HCT116 (cell line): ENCODE measurements at regions not wholly inside any gene's neighbourhood (a gene's known extent, or its start where the extent isn't known, plus 50 kb on each side); places are given as distances from the start of the nearest gene placed in this dataset.

Source experiments
- ATAC-seq: fragments of 200-7000 bp; cut with Tn5 transposase; 2 replicates; pipeline ENCODE4 v1.9.1; 2020; ENCODE audit warnings: mild to moderate bottlenecking, moderate library complexity
- BruUV-seq: library from RNA; stranded (reverse); fragments of 400-500 nt; replicated peaks from 2 replicates; lab custom pipeline; 2021; lab: Mats Ljungman, UMichigan
- CTCF ChIA-PET: fragments of 300-600 bp; sonication (Branson Sonifier 250); formaldehyde crosslinking; loops from one replicate; lab custom pipeline; 2021; ENCODE audit warnings: antibody characterized with exemption; lab: Charles Lee
- POLR2A ChIA-PET: fragments of 300-600, 350-600 bp; sonication (Branson Sonifier 250); formaldehyde crosslinking; loops from one replicate; lab custom pipeline; 2021; ENCODE audit warnings: antibody characterized with exemption; lab: Charles Lee
- RAD21 ChIA-PET, 2 experiments: fragments of 300-600 bp; sonication (Branson Sonifier 250); formaldehyde crosslinking; loops; one replicate each; lab custom pipeline; 2023; ENCODE audit warnings: low total read pairs in 2 of 2; ENCODE audit not compliant: uncharacterized antibody in 2 of 2, unreplicated experiment in 2 of 2, low non-redundant PET in 1 of 2; lab: Charles Lee
- DNase-seq: peaks from one replicate; pipeline ENCODE4 v3.0.0-alpha.2; 2010; ENCODE audit warnings: low read depth, low spot score
- H2AFZ ChIP-seq: fragments of 200-600 bp; shearing (Covaris generic), sonication (generic); 2 replicates; pipeline ENCODE4 v1.6.1; 2017; ENCODE audit warnings: low read depth, mixed run types, mixed read lengths, antibody characterized with exemption, low read length; ENCODE audit not compliant: poor library complexity, severe bottlenecking
- H3K27ac ChIP-seq: 2 replicates; pipeline ENCODE4 v1.5.1; 2012; ENCODE audit warnings: low read depth, low read length
- H3K27me3 ChIP-seq: fragments of 200-600 bp; sonication (generic); 2 replicates; pipeline ENCODE4 v1.6.1; 2016; ENCODE audit warnings: mixed run types, low read length, mixed read lengths; ENCODE audit not compliant: insufficient read depth
- H3K36me3 ChIP-seq, 2 experiments: fragments of 200-500 bp in 1 of 2; fragments of 200-600 bp in 1 of 2; sonication (Bioruptor generic) in 1 of 2; sonication (generic) in 1 of 2; 2 replicates each; pipeline versions ENCODE4 v1.5.1 to v1.6.1; 2014 to 2016; ENCODE audit warnings: low read length in 2 of 2, inconsistent platforms in 1 of 2, mixed read lengths in 1 of 2, mixed run types in 1 of 2; ENCODE audit not compliant: insufficient read depth in 2 of 2, control insufficient read depth in 1 of 2
- H3K4me1 ChIP-seq, 2 experiments: fragments of 200-600 bp in 1 of 2; sonication (generic) in 1 of 2; 2 replicates each; pipeline versions ENCODE4 v1.5.1 to v1.6.1; 2012 to 2017; ENCODE audit warnings: low read length in 2 of 2, inconsistent platforms in 1 of 2, mild to moderate bottlenecking in 1 of 2, mixed read lengths in 1 of 2, mixed run types in 1 of 2, moderate library complexity in 1 of 2; ENCODE audit not compliant: insufficient read depth in 2 of 2, control insufficient read depth in 1 of 2
- H3K4me2 ChIP-seq: fragments of 200-600 bp; sonication (generic); 2 replicates; pipeline ENCODE4 v1.6.1; 2017; ENCODE audit warnings: mixed run types, low read length, mixed read lengths
- H3K4me3 ChIP-seq, 2 experiments: fragments of 200-600 bp in 1 of 2; sonication (generic) in 1 of 2; replicated peaks in 1 of 2; 2 replicates each; pipeline ENCODE4 v1.5.1; 2011 to 2016; ENCODE audit warnings: low read length in 2 of 2, control low read depth in 1 of 2, low read depth in 1 of 2, mild to moderate bottlenecking in 1 of 2, mixed read lengths in 1 of 2, mixed run types in 1 of 2
- H3K79me2 ChIP-seq: fragments of 200-600 bp; sonication (generic); 2 replicates; pipeline ENCODE4 v1.6.1; 2017; ENCODE audit warnings: mild to moderate bottlenecking, mixed run types, low read length, moderate library complexity, mixed read lengths; ENCODE audit not compliant: insufficient read depth
- H3K9ac ChIP-seq: fragments of 200-600 bp; sonication (generic); 2 replicates; pipeline ENCODE4 v1.6.1; 2016; ENCODE audit warnings: low read length, mixed read lengths
- H3K9me2 ChIP-seq: fragments of 200-600 bp; sonication (generic), shearing (Covaris generic); 2 replicates; pipeline ENCODE4 v1.6.1; 2017; ENCODE audit warnings: mixed run types, mild to moderate bottlenecking, moderate library complexity; ENCODE audit not compliant: insufficient read depth
- H3K9me3 ChIP-seq, 2 experiments: fragments of 200-500 bp in 1 of 2; fragments of 200-600 bp in 1 of 2; sonication (Bioruptor generic) in 1 of 2; sonication (generic) in 1 of 2; 2 replicates each; pipeline ENCODE4 v1.6.1; 2014 to 2017; ENCODE audit warnings: low read length in 2 of 2, mixed read lengths in 2 of 2, inconsistent platforms in 1 of 2, low read depth in 1 of 2, mild to moderate bottlenecking in 1 of 2, mixed run types in 1 of 2, moderate library complexity in 1 of 2; ENCODE audit not compliant: control insufficient read depth in 1 of 2, insufficient read depth in 1 of 2
- H4K20me1 ChIP-seq: fragments of 200-600 bp; sonication (generic), shearing (Covaris generic); 2 replicates; pipeline ENCODE4 v1.6.1; 2017; ENCODE audit warnings: mixed run types, mild to moderate bottlenecking, moderate library complexity; ENCODE audit not compliant: insufficient read depth
- CBX3 ChIP-seq: IDR thresholded peaks from 2 replicates; pipeline ENCODE4 v1.6.1; 2012; ENCODE audit warnings: low read depth
- CEBPB ChIP-seq: IDR thresholded peaks from 2 replicates; pipeline ENCODE4 v1.6.1; 2012; ENCODE audit warnings: low read depth
- CTCF ChIP-seq, 3 experiments: fragments of 200-600 bp in 1 of 3; sonication (generic) in 1 of 3; IDR thresholded peaks in 2 of 3; conservative IDR thresholded peaks in 1 of 3; 2 replicates each; pipeline ENCODE4 v1.5.1; 2012 to 2017; ENCODE audit warnings: low read depth in 2 of 3, low read length in 2 of 3, antibody characterized with exemption in 1 of 3, borderline replicate concordance in 1 of 3, control low read depth in 1 of 3, mild to moderate bottlenecking in 1 of 3, mixed read lengths in 1 of 3, mixed run types in 1 of 3, moderate library complexity in 1 of 3; ENCODE audit not compliant: insufficient read depth in 1 of 3
- EZH2phosphoT487 ChIP-seq: fragments of 200-600 bp; IDR thresholded peaks from 2 replicates; pipeline ENCODE4 v1.6.1; 2018; ENCODE audit warnings: antibody characterized with exemption, borderline replicate concordance
- REST ChIP-seq: IDR thresholded peaks from 2 replicates; pipeline ENCODE4 v1.6.1; 2012; ENCODE audit warnings: low read depth
- SIN3A ChIP-seq: IDR thresholded peaks from 2 replicates; pipeline ENCODE4 v1.6.1; 2012; ENCODE audit warnings: low read depth
- ZBTB33 ChIP-seq: IDR thresholded peaks from 2 replicates; pipeline ENCODE4 v1.6.1; 2011; ENCODE audit warnings: mild to moderate bottlenecking, low read length, moderate library complexity; ENCODE audit not compliant: insufficient replicate concordance; ENCODE audit errors: extremely low read depth
- ZFX ChIP-seq: fragments of 450-650 bp; IDR thresholded peaks from 2 replicates; pipeline ENCODE4 v1.6.1; 2017
- intact Hi-C: fragments of 100-400 bp; cut with micrococcal nuclease; formaldehyde crosslinking; loops from 2 replicates; pipeline ENCODE4 v1.10.0; 2022

GRCh38 chr5:31122998-31123951 is 70.2 kb upstream of the CDH6 start (continued):
- no peak for TF ChIP-seq CTCF (IDR thresholded peaks at IDR 0.05 in 2 of 3, conservative IDR thresholded peaks at IDR 0.05 in 1 of 3; ENCODE audit: borderline replicate concordance in 1 of 3, insufficient read depth in 1 of 3, low read depth in 2 of 3, low read length in 2 of 3)
- TF ChIP-seq, all 23 proteins: peak for 0

- no peaks in the 10 kb centered on the region for H3K79me2 ChIP-seq
- ChIA-PET CTCF (no interaction called here), POLR2A (no interaction called here), RAD21 (no interaction called here)
- no peaks in the 10 kb centered on the region for H3K27me3 ChIP-seq
- no peak for TF ChIP-seq EZH2phosphoT487
- no peak overlapping the region for H3K9ac ChIP-seq
- no peak overlapping the region for H3K27ac ChIP-seq
- H4K20me1 ChIP-seq, result no peaks in the 10 kb centered on the region
- no peak overlapping the region for H3K4me2 ChIP-seq
- H3K4me1 ChIP-seq, result no peaks in the 10 kb centered on the region
- H3K9me2 ChIP-seq, result no peaks in the 10 kb centered on the region
- BruUV-seq, result no TSS peak
- intact Hi-C loops, result no loop called here
- H3K36me3 ChIP-seq, result no peaks in the 10 kb centered on the region
- DNase-seq (no peak), ATAC-seq (no peak)
- H3K4me3 ChIP-seq, result no peak overlapping the region
- H2AFZ ChIP-seq, result no peak overlapping the region
- peaks cover 0 to 32% of the 10 kb centered on the region in 2 experiments; a peak in 2 of 4 replicates for H3K9me3 ChIP-seq
These were observed 72.3 kb upstream of the CDH6 start for GRCh38 chr5:31121224-31121623.

GRCh38 chr5:31120642-31120948 is 72.9 kb upstream of the CDH6 start:
- no peak overlapping the region for H3K4me3 ChIP-seq
- DNase-seq, result no peak
- no peak for ATAC-seq
- H3K79me2 ChIP-seq, result no peaks in the 10 kb centered on the region
- CTCF ChIA-PET, result no interaction called here
- H3K27ac ChIP-seq, result no peak overlapping the region
- H3K4me2 ChIP-seq, result no peak overlapping the region
- H3K36me3 ChIP-seq, result no peaks in the 10 kb centered on the region
- no peaks in the 10 kb centered on the region for H3K27me3 ChIP-seq
- no TSS peak for BruUV-seq
- no peak overlapping the region for H3K9ac ChIP-seq
- no peak overlapping the region for H2AFZ ChIP-seq
- intact Hi-C loops, result no loop called here
- H4K20me1 ChIP-seq, result no peaks in the 10 kb centered on the region
- no peaks in the 10 kb centered on the region for H3K4me1 ChIP-seq
- no peaks in the 10 kb centered on the region for H3K9me2 ChIP-seq
- POLR2A ChIA-PET, result no interaction called here
- peaks cover 0 to 32% of the 10 kb centered on the region in 2 experiments; a peak in 2 of 4 replicates for H3K9me3 ChIP-seq
- RAD21 ChIA-PET, result no interaction called here
- no peak for TF ChIP-seq CEBPB
- no peak for TF ChIP-seq ZBTB33
- no peak for TF ChIP-seq REST
- no peak for TF ChIP-seq ZFX
- no peak for TF ChIP-seq CBX3
- TF ChIP-seq SIN3A, result no peak
